ENCODE measurements at regions not wholly inside any gene's neighbourhood (a gene's known extent, or its start where the extent isn't known, plus 50 kb on each side); places are given as distances from the start of the nearest gene placed in this dataset.

DNA sequence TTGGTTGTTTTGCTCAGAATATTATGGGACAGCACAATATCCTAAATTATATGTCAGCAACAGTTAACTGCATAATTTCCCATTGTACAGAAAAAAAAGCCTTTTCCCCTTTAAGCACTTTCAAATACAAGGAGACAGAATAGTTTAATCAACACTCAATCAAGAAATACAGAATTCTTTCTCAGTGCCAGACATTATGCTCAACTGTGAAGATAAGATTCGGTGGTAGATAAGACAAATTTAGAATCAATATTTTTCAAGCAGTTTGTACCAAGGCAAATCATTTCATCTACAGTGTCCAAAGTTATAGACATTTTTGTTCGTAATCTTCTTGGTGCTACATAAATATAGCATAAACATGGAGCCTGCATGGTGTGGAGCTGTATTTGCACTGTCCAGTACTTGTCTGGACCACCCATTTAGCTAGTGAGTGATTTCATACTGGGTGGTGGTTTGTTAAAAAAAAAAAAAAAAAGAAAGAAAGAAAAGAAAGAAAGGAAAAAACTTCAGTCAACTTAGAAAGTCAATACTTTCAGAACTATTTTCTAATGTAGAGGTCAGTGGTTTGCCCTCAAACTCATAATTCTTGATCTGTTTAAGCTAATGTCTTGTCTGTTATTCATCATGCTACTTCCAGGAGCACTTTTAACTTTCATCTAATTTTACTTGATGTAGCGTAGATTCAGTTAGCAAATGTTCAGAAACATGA, 522.9 kb downstream of the FAT4 start:
- TF ChIP-seq, protein P1, sequence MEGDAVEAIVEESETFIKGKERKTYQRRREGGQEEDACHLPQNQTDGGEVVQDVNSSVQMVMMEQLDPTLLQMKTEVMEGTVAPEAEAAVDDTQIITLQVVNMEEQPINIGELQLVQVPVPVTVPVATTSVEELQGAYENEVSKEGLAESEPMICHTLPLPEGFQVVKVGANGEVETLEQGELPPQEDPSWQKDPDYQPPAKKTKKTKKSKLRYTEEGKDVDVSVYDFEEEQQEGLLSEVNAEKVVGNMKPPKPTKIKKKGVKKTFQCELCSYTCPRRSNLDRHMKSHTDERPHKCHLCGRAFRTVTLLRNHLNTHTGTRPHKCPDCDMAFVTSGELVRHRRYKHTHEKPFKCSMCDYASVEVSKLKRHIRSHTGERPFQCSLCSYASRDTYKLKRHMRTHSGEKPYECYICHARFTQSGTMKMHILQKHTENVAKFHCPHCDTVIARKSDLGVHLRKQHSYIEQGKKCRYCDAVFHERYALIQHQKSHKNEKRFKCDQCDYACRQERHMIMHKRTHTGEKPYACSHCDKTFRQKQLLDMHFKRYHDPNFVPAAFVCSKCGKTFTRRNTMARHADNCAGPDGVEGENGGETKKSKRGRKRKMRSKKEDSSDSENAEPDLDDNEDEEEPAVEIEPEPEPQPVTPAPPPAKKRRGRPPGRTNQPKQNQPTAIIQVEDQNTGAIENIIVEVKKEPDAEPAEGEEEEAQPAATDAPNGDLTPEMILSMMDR (IDR thresholded peaks at IDR 0.05), result no peak
- TF ChIP-seq POLR2A (IDR thresholded peaks at IDR 0.05), result no peak

All from Peyer's patch (tissue), 4 donors.